ENCODE measurements at regions not wholly inside any gene's neighbourhood (a gene's known extent, or its start where the extent isn't known, plus 50 kb on each side); places are given as distances from the start of the nearest gene placed in this dataset.

- Mint-ChIP-seq H3K4me3 (ENCODE audit: low read depth, unreplicated experiment) (no peak overlapping the region), H3K36me3 (ENCODE audit: insufficient read depth, unreplicated experiment) (no peaks in the 10 kb centered on the region), H3K27ac (ENCODE audit: unreplicated experiment) (no peak overlapping the region), H3K9me3 (ENCODE audit: low read depth, unreplicated experiment) (no peaks in the 10 kb centered on the region), H3K27me3 (ENCODE audit: unreplicated experiment) (no peaks in the 10 kb centered on the region), H3K4me1 (ENCODE audit: low read depth, unreplicated experiment) (peaks cover 4% of the 10 kb centered on the region)
- CTCF ChIA-PET: no interaction called here
- TF ChIP-seq CTCF (IDR thresholded peaks at IDR 0.05; ENCODE audit: unreplicated experiment): no peak
- BruUV-seq (replicated peaks): no TSS peak
- no peak for DNase-seq
- intact Hi-C loops (cut with micrococcal nuclease; ENCODE audit: unreplicated experiment): no loop called here
Observed at GRCh38 chr1:88098881-88099280, 585.2 kb upstream of the PKN2 start.

GRCh38 chr1:88101041-88101440 lies 583.0 kb upstream of the PKN2 start:
- Mint-ChIP-seq H3K4me1 (ENCODE audit: low read depth, unreplicated experiment) (peaks cover 20% of the 10 kb centered on the region), H3K36me3 (ENCODE audit: insufficient read depth, unreplicated experiment) (no peaks in the 10 kb centered on the region), H3K27me3 (ENCODE audit: unreplicated experiment) (no peaks in the 10 kb centered on the region), H3K4me3 (ENCODE audit: low read depth, unreplicated experiment) (no peak overlapping the region), H3K9me3 (ENCODE audit: low read depth, unreplicated experiment) (no peaks in the 10 kb centered on the region), H3K27ac (ENCODE audit: unreplicated experiment) (no peak overlapping the region)
- CTCF ChIA-PET: no interaction called here
- no peak for DNase-seq
- no TSS peak for BruUV-seq (replicated peaks)
- no peak for TF ChIP-seq CTCF (IDR thresholded peaks at IDR 0.05; ENCODE audit: unreplicated experiment)
- intact Hi-C loops (cut with micrococcal nuclease; ENCODE audit: unreplicated experiment): no loop called here

- Mint-ChIP-seq H3K27ac (ENCODE audit: unreplicated experiment) (no peak overlapping the region), H3K36me3 (ENCODE audit: insufficient read depth, unreplicated experiment) (no peaks in the 10 kb centered on the region), H3K27me3 (ENCODE audit: unreplicated experiment) (no peaks in the 10 kb centered on the region), H3K4me3 (ENCODE audit: low read depth, unreplicated experiment) (no peak overlapping the region), H3K9me3 (ENCODE audit: low read depth, unreplicated experiment) (no peaks in the 10 kb centered on the region), H3K4me1 (ENCODE audit: low read depth, unreplicated experiment) (peaks cover 21% of the 10 kb centered on the region)
- intact Hi-C loops (cut with micrococcal nuclease; ENCODE audit: unreplicated experiment): no loop called here
- no peak for TF ChIP-seq CTCF (IDR thresholded peaks at IDR 0.05; ENCODE audit: unreplicated experiment)
- no peak for DNase-seq
- CTCF ChIA-PET: interaction anchor here (0.5 kb wide), 1 partner anchor 776 kb away, joined by 6 read pairs; the partner anchor contains the start of gene LMO4
- BruUV-seq (replicated peaks): no TSS peak
Observed at GRCh38 chr1:88104236-88104635, 579.8 kb upstream of the PKN2 start.

GRCh38 chr1:88104886-88105285 lies 579.2 kb upstream of the PKN2 start:
- no peaks in the 10 kb centered on the region for H3K27me3 Mint-ChIP-seq (ENCODE audit: unreplicated experiment)
- intact Hi-C loops (cut with micrococcal nuclease; ENCODE audit: unreplicated experiment): no loop called here
- no peak overlapping the region for H3K27ac Mint-ChIP-seq (ENCODE audit: unreplicated experiment)
- no TSS peak for BruUV-seq (replicated peaks)
- H3K9me3 Mint-ChIP-seq (ENCODE audit: low read depth, unreplicated experiment): no peaks in the 10 kb centered on the region
- CTCF ChIA-PET: no interaction called here
- peaks cover 27% of the 10 kb centered on the region for H3K4me1 Mint-ChIP-seq (ENCODE audit: low read depth, unreplicated experiment)
- H3K4me3 Mint-ChIP-seq (ENCODE audit: low read depth, unreplicated experiment): no peak overlapping the region
- no peak for TF ChIP-seq CTCF (IDR thresholded peaks at IDR 0.05; ENCODE audit: unreplicated experiment)
- H3K36me3 Mint-ChIP-seq (ENCODE audit: insufficient read depth, unreplicated experiment): no peaks in the 10 kb centered on the region
- no peak for DNase-seq
